HCT116 (cell line): ENCODE measurements at regions not wholly inside any gene's neighbourhood (a gene's known extent, or its start where the extent isn't known, plus 50 kb on each side); places are given as distances from the start of the nearest gene placed in this dataset.

Experiments used
- CEBPB ChIP-seq: IDR thresholded peaks from 2 replicates; pipeline ENCODE4 v1.6.1; 2012; ENCODE audit warnings: low read depth
- EGR1 ChIP-seq: IDR thresholded peaks from 2 replicates; pipeline ENCODE4 v1.6.1; 2012; ENCODE audit warnings: low read depth
- ELF1 ChIP-seq: IDR thresholded peaks from 2 replicates; pipeline ENCODE4 v1.6.1; 2012; ENCODE audit warnings: low read depth, borderline replicate concordance
- EZH2 ChIP-seq: fragments of 200-600 bp; sonication (generic); IDR thresholded peaks from 2 replicates; pipeline ENCODE4 v1.6.1; 2017; ENCODE audit warnings: antibody characterized with exemption, mixed run types
- FOSL1 ChIP-seq: IDR thresholded peaks from 2 replicates; pipeline ENCODE4 v1.6.1; 2012; ENCODE audit warnings: low read depth
- POLR2A ChIP-seq: IDR thresholded peaks from 2 replicates; pipeline ENCODE4 v1.7.0; 2011; ENCODE audit warnings: borderline replicate concordance; ENCODE audit not compliant: insufficient read depth, insufficient read length; ENCODE audit errors: extremely low read depth
- POLR2AphosphoS5 ChIP-seq: IDR thresholded peaks from 2 replicates; pipeline ENCODE4 v1.6.1; 2011; ENCODE audit warnings: mild to moderate bottlenecking, low read depth, low read length, moderate library complexity
- RAD21 ChIP-seq: IDR thresholded peaks from 2 replicates; pipeline ENCODE4 v1.6.1; 2012; ENCODE audit warnings: low read depth, mild to moderate bottlenecking
- SP1 ChIP-seq: IDR thresholded peaks from 2 replicates; pipeline ENCODE4 v1.6.1; 2012; ENCODE audit warnings: low read depth
- TF ChIP-seq, protein P1 (sequence below), 3 experiments: fragments of 200-600 bp in 1 of 3; sonication (generic) in 1 of 3; IDR thresholded peaks in 2 of 3; conservative IDR thresholded peaks in 1 of 3; 2 replicates each; pipeline ENCODE4 v1.5.1; 2012 to 2017; ENCODE audit warnings: low read depth in 2 of 3, low read length in 2 of 3, antibody characterized with exemption in 1 of 3, borderline replicate concordance in 1 of 3, control low read depth in 1 of 3, mild to moderate bottlenecking in 1 of 3, mixed read lengths in 1 of 3, mixed run types in 1 of 3, moderate library complexity in 1 of 3; ENCODE audit not compliant: insufficient read depth in 1 of 3
- TF ChIP-seq, protein P2 (sequence below): IDR thresholded peaks from 2 replicates; pipeline ENCODE4 v1.6.1; 2012

DNA sequence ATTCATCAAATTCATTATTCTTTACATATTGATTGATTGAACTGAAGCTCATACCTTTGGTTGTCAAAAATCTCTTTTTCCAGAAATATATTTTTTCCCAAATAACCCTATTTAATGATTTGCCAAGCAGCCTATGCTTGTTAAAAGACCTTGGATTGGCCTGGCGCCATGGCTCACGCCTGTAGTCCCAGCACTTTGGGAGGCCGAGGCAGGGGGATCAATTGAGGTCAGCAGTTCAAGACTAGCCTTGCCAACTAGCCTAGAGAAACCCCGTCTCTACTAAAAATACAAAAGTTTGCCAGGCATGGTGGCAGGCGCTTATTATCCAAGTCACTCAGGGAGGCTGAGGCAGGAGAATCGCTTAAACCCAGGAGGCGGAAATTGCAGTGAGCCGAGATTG, 165.1 kb upstream of the MGAT4C start:
- TF ChIP-seq, protein P1, sequence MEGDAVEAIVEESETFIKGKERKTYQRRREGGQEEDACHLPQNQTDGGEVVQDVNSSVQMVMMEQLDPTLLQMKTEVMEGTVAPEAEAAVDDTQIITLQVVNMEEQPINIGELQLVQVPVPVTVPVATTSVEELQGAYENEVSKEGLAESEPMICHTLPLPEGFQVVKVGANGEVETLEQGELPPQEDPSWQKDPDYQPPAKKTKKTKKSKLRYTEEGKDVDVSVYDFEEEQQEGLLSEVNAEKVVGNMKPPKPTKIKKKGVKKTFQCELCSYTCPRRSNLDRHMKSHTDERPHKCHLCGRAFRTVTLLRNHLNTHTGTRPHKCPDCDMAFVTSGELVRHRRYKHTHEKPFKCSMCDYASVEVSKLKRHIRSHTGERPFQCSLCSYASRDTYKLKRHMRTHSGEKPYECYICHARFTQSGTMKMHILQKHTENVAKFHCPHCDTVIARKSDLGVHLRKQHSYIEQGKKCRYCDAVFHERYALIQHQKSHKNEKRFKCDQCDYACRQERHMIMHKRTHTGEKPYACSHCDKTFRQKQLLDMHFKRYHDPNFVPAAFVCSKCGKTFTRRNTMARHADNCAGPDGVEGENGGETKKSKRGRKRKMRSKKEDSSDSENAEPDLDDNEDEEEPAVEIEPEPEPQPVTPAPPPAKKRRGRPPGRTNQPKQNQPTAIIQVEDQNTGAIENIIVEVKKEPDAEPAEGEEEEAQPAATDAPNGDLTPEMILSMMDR (IDR thresholded peaks at IDR 0.05 in 2 of 3, conservative IDR thresholded peaks at IDR 0.05 in 1 of 3; ENCODE audit: borderline replicate concordance in 1 of 3, insufficient read depth in 1 of 3, low read depth in 2 of 3, low read length in 2 of 3): no peak
- TF ChIP-seq EZH2 (no peak), POLR2A (no peak), CEBPB (no peak), ELF1 (no peak), SP1 (no peak), RAD21 (no peak), POLR2AphosphoS5 (no peak), EGR1 (no peak), FOSL1 (no peak)
- TF ChIP-seq, protein P2, sequence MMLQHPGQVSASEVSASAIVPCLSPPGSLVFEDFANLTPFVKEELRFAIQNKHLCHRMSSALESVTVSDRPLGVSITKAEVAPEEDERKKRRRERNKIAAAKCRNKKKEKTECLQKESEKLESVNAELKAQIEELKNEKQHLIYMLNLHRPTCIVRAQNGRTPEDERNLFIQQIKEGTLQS: no peak
